SW 1271 (cell line): ENCODE measurements at regions not wholly inside any gene's neighbourhood (a gene's known extent, or its start where the extent isn't known, plus 50 kb on each side); places are given as distances from the start of the nearest gene placed in this dataset.
"Not testable (repeated sequence)": the region's sequence is repeated elsewhere in the genome, so short reads cannot be mapped to it uniquely, and the experiment has no call there.

Source experiments
- DNase-seq, 2 experiments: peaks; one replicate each; lab custom pipeline; 2025; lab: John Stamatoyannopoulos, UW

GRCh38 chr7:20083781-20084180 lies 133.4 kb downstream of the MACC1 start:
- no peak for DNase-seq

GRCh38 chr7:20079080-20079479 lies 138.1 kb downstream of the MACC1 start:
- no peak for DNase-seq

GRCh38 chr7:20076835-20077234 lies 140.3 kb downstream of the MACC1 start:
- no peak for DNase-seq

GRCh38 chr7:20075992-20076820 lies 141.0 kb downstream of the MACC1 start:
- no peak for DNase-seq

DNA sequence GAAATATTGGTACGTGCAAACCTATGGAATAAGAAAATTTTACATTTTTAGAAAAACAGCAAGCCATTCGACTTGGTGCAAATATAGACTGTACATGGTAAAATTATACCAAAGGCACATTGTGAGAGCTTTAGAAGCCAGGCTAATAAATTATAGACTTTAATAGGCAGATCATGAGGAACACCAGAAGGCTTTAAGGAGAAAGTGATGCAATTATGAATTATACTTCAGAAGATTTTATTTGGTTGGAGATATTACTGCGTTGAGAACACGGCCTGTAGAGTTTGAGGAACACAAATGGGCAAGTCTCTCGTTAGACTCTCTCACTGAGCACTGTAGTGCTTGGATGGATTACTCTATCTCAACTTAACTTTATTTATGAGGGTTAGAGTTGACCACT lies 141.7 kb downstream of the MACC1 start:
- DNase-seq = no peak

GRCh38 chr7:20068004-20068403 lies 149.2 kb downstream of the MACC1 start:
- not testable (repeated sequence) for DNase-seq

DNA sequence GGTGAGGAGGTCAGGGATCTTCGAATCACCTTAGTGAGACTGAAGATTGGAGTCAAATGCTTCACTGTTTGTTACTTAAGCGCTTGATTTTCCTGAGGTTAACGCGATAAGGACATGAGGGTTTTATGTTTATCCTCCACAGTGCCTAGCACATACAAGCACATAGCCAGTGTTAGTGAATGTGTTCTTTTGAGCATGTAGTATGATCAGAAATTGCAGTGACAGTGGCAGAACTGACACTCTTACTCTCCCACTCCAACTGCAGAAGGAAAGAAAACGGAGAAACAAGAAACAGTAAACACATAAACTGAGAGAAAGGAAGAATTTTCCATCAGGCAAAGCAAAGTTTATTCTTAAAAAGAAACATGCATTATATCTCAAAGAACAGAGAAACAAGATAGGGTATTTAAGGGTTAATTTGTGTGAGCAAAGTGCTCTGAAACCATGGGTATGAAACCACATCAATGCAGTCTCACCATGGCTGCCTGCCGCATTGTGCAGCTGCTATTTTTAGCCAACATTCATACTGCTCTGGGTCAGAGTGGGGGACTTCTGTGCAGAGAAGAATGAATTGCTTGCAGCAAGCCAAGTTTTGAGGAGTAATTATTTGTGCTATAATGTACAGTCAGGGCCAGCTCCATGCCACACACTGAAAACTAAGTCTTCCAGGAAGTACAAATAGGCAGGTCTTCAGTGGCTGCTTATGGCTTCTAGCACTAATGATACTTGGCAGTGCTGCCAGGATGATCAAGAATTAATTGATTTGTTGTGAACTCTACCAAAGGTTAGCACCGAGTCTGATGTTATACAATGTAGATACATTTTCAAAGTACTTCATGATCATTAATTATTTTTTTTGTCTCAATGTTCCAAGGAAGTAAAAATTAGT lies 152.0 kb downstream of the MACC1 start:
- no peak for DNase-seq

DNA sequence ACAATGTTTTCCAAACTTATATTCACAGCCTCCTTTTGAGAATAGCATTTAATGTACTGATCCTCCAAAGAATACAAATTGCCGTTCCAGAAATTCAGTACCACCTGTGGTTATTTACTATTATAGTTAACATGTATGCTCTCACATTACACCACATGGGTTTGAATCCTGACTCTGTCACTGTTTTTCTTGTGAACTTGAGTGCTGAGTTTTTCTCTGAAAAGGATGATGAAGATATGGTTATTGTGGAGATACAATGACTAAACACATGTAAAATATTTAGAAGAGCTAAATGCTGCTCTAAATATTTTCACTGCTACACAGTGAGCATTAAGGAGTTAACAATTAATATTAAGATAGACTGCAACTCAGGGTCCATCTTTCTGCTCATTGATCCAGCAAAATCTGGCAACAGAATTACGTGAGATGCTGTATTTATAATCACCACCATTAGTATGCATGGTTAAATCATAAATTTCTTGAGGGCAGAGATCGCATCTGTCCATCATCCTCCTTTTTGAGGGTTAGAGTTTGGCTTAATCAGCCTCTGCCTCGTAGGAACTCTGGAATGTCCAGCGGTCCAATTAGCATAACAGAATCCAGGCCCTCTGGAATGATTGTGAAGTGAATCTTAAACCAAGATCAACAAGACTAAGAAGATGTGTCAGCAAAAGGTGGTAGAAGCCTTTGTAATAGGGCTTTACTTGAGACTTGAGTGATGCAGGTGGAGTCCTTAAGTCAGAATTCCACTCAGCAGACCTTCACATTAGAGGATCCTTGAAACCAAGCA lies 152.8 kb downstream of the MACC1 start:
- no peak for DNase-seq

DNA sequence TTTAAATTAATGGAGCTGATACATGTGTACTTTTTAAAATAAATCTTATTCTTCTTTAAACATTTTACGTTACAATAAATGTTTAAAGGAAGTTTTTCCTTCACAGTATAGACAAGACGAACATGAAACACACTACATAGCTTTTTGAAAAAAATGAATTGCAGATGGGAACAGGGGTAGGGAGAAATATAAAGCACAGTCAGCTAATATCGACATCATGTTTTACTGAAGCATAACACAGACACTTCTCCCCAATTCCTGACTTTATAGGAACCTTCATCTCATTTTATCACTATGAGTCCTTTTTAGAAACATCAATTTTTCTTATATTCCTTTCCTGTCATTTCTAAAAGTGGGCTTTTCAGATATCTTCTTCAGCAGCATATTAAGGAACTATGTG lies 153.5 kb downstream of the MACC1 start:
- no peak for DNase-seq

DNA sequence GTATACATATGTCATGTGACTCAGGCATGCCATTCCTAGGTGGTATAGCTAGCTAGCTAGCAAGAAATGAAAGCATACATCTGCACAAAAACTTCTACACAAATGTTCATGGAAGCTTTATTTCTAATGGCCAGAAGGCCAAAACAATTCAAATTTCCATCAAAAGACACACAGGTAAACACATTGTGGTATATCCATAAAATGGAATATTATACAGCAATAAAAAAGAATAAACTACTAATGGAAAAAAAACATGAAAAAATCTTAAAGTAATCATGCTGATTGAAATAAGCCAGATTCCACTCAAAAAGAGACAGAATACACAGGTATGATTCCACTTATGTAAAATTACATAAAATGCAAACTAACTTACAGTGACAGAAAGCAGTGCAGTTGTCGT lies 154.3 kb downstream of the MACC1 start:
- DNase-seq = no peak

GRCh38 chr7:20053334-20054104 lies 163.7 kb downstream of the MACC1 start:
- no peak for DNase-seq

DNA sequence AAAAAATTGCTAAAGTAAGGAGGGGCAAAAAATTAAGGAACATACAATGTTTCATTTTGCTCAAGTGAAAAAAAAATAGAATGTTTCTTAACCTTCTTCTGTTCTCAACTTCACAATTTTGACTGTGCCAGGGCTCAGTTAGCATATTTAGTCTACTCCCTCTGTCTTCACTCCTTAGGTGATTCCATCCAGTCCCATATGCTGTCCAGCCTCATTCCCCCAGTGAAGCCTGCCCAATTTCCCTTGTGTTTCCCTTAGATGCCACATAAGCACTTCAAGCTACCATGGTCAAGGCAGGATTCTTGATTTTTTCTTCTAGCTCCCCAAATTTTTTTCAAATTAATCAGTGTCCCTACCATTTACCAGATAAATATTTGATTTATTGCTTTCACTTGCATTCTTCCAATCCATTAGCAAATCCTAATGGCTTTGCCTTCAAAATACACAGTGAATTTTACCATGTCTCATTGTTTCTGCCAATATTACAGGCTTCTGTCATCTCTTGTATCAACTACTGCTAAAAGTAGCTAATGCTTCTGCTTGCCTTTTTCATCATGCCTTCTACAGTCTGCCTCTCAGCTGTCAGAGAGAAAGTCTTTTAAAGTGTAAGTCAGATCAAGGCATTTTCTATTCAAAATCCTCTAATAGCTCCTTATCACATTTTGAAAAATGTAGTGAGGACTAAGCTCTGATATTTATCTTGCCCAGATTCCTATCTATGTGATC lies 166.8 kb downstream of the MACC1 start:
- no peak for DNase-seq

DNA sequence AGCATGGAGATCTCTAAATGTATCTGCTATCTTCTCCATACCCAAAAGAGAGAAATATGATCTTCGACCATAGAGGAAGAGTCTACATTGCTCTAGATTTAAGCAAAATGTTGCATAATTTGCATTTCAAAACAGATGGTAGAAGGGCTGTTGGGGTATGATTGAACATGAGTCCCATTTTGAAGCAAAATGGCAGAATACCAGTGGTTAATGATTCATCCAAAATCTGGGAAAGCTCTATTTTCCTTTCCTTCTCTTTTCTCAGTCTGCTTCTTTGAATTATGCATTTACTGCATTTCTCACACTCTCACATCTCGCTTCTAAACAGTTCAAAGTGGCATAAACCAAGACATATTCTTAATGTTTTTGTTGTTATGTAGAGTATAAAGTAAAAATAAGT lies 178.5 kb downstream of the MACC1 start:
- DNase-seq = no peak

DNA sequence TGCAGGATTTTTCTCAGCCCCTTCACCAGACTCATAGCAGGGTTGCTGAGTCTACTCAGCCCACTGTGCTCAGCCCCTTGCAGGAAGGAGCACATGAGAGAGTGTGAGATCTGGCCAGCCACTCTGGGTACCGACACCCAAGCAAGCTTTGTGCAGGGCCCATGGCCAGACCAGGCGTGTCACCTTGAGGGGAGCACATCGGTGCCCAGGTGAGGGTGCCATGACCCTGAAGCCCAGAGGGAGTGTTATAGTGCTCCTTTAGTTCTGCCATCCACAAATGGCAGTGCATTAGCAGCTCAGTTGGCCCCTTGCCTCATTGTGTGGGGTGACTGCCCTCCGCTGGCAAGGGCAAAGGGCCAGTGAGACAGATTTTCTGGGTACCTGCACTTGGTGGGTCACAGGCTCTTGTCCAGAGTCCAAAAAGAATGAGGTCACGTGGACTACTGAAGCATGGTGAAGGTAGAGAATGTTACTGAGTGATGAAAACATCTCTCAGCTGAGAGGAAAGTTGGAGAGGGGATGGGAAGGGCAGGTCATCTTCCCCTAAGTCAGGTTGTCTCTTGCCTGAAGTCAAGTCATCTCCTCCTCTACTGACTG lies 181.8 kb downstream of the MACC1 start:
- DNase-seq = no peak

GRCh38 chr7:20033621-20034400 lies 183.4 kb downstream of the MACC1 start:
- no peak for DNase-seq

DNA sequence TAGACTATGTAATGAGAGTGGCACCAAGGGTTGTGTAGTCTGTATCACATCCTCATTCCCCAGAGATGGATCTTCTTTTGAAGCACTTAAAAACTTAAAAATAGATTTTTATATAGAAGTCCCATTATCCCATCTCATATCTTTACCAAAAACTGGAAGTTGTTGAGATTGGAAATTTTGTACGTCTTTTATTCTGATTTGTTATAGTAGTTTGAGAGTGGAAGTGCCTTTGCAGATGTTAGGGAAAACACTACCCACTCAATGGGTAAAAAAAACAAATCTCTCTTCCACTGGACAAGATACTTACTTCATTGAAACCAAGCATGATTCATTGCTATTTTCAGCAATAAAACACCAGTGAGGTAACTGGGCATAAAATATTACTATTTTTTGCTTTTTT lies 184.4 kb downstream of the MACC1 start:
- DNase-seq = no peak

DNA sequence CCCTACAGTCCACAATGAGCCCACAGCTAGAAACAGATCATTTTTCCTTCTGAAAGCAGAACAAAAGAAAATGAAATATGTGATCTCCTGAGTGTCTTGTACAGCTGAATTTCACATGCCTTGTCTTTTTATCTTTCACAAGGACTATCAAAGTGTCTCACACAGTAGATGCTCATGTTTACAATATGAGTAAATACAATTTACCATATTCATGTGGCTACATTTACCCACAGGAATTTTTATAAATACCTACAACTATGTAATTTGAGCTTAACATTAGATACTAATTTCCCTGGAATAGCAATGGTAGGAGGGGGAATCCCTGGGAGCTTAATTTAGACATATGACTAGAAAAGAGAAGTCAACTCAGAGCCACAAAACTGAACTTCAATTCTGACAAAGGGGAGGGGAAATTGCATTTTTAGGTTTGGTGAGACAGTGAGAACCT lies 186.2 kb downstream of the MACC1 start:
- no peak for DNase-seq

DNA sequence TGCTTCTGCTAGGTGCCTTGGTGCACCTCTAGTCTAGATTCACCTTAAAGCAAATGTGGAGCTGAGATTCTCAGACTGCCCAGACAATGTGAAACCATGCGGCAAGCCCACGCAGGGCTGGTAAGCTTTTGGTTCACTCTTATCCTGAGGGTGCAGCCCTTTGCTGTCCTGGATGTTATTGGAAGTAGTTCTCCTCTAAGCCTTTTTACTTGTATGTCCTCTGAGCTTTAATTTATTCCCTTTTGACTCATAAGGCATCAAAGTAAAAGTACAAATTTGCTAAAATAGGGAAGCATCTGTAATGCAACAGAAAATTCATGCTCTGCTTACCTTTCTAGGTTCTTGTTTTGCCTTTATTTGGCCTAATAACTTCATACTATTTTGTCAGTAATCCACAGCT lies 186.8 kb downstream of the MACC1 start:
- no peak for DNase-seq

- DNase-seq = no peak
These were observed 190.4 kb downstream of the MACC1 start for GRCh38 chr7:20026762-20027161.

DNA sequence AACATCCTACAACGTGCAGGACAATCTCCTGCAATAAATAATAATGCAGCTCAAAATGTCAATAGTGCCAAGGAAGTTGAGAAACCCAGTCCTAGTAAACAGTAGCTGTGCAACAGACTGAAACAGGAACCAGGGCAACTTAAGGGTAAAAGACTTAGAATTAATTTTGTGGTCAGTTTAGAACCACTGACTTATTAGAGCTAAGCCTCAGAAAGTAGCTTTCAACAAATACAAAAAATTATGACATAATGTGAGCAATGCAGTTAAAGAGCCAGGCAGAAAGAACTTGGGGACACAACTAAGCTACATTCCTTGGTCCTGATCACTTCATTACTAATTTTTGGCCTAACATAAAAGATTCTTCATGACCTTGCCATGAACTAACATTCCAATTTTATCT lies 195.4 kb downstream of the MACC1 start:
- DNase-seq = no peak
